Breast epithelium (tissue), 3 donors: ENCODE measurements at regions not wholly inside any gene's neighbourhood (a gene's known extent, or its start where the extent isn't known, plus 50 kb on each side); places are given as distances from the start of the nearest gene placed in this dataset.

Experiments
- POLR2A ChIP-seq: fragments of 450-650 bp; IDR thresholded peaks from one replicate; pipeline ENCODE4 v1.6.1; 2016; ENCODE audit warnings: antibody characterized with exemption, mild to moderate bottlenecking, moderate library complexity
- POLR2AphosphoS5 ChIP-seq, 3 donors: sonication (generic); formaldehyde crosslinking; IDR thresholded peaks; one replicate each; pipeline ENCODE4 v1.6.1; 2017; ENCODE audit warnings: antibody characterized with exemption in 3 of 3
- TF ChIP-seq, protein P1 (sequence below), 3 donors: fragments of 450-650 bp; IDR thresholded peaks; one replicate each; pipeline ENCODE4 v1.5.1; 2016 to 2017; ENCODE audit warnings: antibody characterized with exemption in 3 of 3, mild to moderate bottlenecking in 3 of 3, moderate library complexity in 3 of 3

DNA sequence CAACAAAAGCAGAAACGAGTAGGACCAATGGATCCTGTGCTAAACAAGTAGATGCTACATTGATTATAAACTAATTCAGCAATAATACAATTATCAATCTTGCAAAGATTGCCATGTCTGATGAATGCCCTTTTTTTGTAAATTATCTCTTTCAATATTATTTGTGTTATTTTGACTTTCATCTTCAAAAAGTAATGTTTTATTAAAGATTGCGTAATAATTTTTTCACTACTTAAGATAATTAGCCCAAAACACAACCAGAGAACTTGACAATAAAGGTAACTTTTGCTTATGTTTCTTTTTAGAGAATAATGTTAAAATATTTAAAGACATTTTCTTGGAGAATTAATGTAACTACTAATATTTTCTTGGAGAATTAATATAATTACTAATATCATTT is 553.8 kb upstream of the VSTM2A start:
- TF ChIP-seq POLR2AphosphoS5 (IDR thresholded peaks at IDR 0.05) (no peak), POLR2A (no peak)
- TF ChIP-seq, protein P1, sequence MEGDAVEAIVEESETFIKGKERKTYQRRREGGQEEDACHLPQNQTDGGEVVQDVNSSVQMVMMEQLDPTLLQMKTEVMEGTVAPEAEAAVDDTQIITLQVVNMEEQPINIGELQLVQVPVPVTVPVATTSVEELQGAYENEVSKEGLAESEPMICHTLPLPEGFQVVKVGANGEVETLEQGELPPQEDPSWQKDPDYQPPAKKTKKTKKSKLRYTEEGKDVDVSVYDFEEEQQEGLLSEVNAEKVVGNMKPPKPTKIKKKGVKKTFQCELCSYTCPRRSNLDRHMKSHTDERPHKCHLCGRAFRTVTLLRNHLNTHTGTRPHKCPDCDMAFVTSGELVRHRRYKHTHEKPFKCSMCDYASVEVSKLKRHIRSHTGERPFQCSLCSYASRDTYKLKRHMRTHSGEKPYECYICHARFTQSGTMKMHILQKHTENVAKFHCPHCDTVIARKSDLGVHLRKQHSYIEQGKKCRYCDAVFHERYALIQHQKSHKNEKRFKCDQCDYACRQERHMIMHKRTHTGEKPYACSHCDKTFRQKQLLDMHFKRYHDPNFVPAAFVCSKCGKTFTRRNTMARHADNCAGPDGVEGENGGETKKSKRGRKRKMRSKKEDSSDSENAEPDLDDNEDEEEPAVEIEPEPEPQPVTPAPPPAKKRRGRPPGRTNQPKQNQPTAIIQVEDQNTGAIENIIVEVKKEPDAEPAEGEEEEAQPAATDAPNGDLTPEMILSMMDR (IDR thresholded peaks at IDR 0.05) = no peak
